ENCODE measurements at regions not wholly inside any gene's neighbourhood (a gene's known extent, or its start where the extent isn't known, plus 50 kb on each side); places are given as distances from the start of the nearest gene placed in this dataset.

- no peak for TF ChIP-seq E2F4 (IDR thresholded peaks at IDR 0.05; ENCODE audit: low read depth, low read length)
- no peak for TF ChIP-seq TCF12 (IDR thresholded peaks at IDR 0.05; ENCODE audit: low read depth, low read length)
- TF ChIP-seq MAX (IDR thresholded peaks at IDR 0.05; ENCODE audit: low read depth, low read length): no peak
- no peak for TF ChIP-seq CHD1 (IDR thresholded peaks at IDR 0.05; ENCODE audit: low read depth, low read length)
Observed at GRCh38 chrX:140292961-140293360, 211.9 kb downstream of the SOX3 start (continued).

- Histone ChIP-seq H3K9ac (ENCODE audit: control insufficient read depth, insufficient read depth, low read length) (no peak overlapping the region), H2AFZ (ENCODE audit: control insufficient read depth, low read depth, low read length) (no peak overlapping the region), H4K20me1 (ENCODE audit: control insufficient read depth, insufficient read depth) (no peaks in the 10 kb centered on the region), H3K79me2 (ENCODE audit: control insufficient read depth, insufficient read depth, low read length) (no peaks in the 10 kb centered on the region), H3K4me3 (no peak overlapping the region), H3K4me1 (ENCODE audit: control insufficient read depth, insufficient read depth, low read length) (no peaks in the 10 kb centered on the region), H3K4me2 (ENCODE audit: control insufficient read depth, insufficient read depth) (no peak overlapping the region), H3K27ac (ENCODE audit: control insufficient read depth, insufficient read depth) (no peak overlapping the region), H3K9me3 (replicated peaks; ENCODE audit: control insufficient read depth, insufficient read depth, low read length) (no peaks in the 10 kb centered on the region), H3K36me3 (ENCODE audit: control insufficient read depth in 2 of 2, insufficient read depth in 2 of 2, low read length in 1 of 2) (no peaks in the 10 kb centered on the region), H3K27me3 (replicated peaks in 1 of 2; ENCODE audit: control insufficient read depth in 2 of 2, insufficient read depth in 2 of 2, low read length in 1 of 2) (no peaks in the 10 kb centered on the region)
- BruUV-seq (replicated peaks): no TSS peak
- in situ Hi-C loops (cut with MboI): no loop called here
- no peak for DNase-seq (ENCODE audit: low read depth, low spot score)
- ATAC-seq: no peak
- TF ChIP-seq TCF12 (IDR thresholded peaks at IDR 0.05; ENCODE audit: low read depth, low read length) (no peak), ZBTB33 (IDR thresholded peaks at IDR 0.05) (no peak), EED (IDR thresholded peaks at IDR 0.05; ENCODE audit: low read depth) (no peak), NFXL1 (IDR thresholded peaks at IDR 0.05; ENCODE audit: borderline replicate concordance) (no peak), ZBTB40 (IDR thresholded peaks at IDR 0.05; ENCODE audit: borderline replicate concordance) (no peak), HSF1 (IDR thresholded peaks at IDR 0.05; ENCODE audit: low read depth, low read length) (no peak), RUNX3 (IDR thresholded peaks at IDR 0.05; ENCODE audit: low read length) (no peak), ETV6 (conservative IDR thresholded peaks at IDR 0.05 in 1 of 2, IDR thresholded peaks at IDR 0.05 in 1 of 2; ENCODE audit: borderline replicate concordance in 1 of 2, low read depth in 1 of 2) (no peak), BHLHE40 (IDR thresholded peaks at IDR 0.05; ENCODE audit: borderline replicate concordance in 1 of 2, low read depth in 2 of 2, low read length in 1 of 2) (no peak), RCOR1 (conservative IDR thresholded peaks at IDR 0.05; ENCODE audit: low read depth, low read length) (no peak), TBL1XR1 (IDR thresholded peaks at IDR 0.05; ENCODE audit: low read depth, low read length) (no peak), RAD21 (IDR thresholded peaks at IDR 0.05; ENCODE audit: insufficient read depth, low read depth, low read length) (no peak)
- no peak for FAIRE-seq
- SMC1A ChIA-PET (ENCODE audit: uncharacterized antibody, unreplicated experiment): no interaction called here
- intact Hi-C loops (cut with micrococcal nuclease; ENCODE audit: unreplicated experiment): no loop called here
- 0% methylated on average over 2 of the region's 2 CpGs for WGBS (ENCODE audit: insufficient coverage, insufficient replicate concordance, low lambda C conversion rate, missing lambda C conversion rate)
- RAD21 ChIA-PET (ENCODE audit: unreplicated experiment): no interaction called here
- POLR2A ChIA-PET: no interaction called here
- CTCF ChIA-PET: no interaction called here
Observed at GRCh38 chrX:140292188-140292587, 212.7 kb downstream of the SOX3 start.
